Endothelial cell of umbilical vein (primary cell): ENCODE measurements at regions not wholly inside any gene's neighbourhood (a gene's known extent, or its start where the extent isn't known, plus 50 kb on each side); places are given as distances from the start of the nearest gene placed in this dataset.

ENCODE experiments used
- CTCF ChIP-seq, 2 donors: IDR thresholded peaks; 1 replicate in 1 of 2; 2 replicates in 1 of 2; pipeline ENCODE4 v1.5.1; 2011; ENCODE audit warnings: low read length in 2 of 2, mild to moderate bottlenecking in 2 of 2, moderate library complexity in 2 of 2, control low read depth in 1 of 2, inconsistent platforms in 1 of 2, low read depth in 1 of 2; ENCODE audit not compliant: insufficient read depth in 1 of 2; ENCODE audit errors: extremely low read depth in 1 of 2
- MAX ChIP-seq: IDR thresholded peaks from 2 replicates; pipeline ENCODE4 v1.6.1; 2011; ENCODE audit not compliant: insufficient read depth, insufficient read length
- MYC ChIP-seq: IDR thresholded peaks from one replicate; pipeline ENCODE4 v1.6.1; 2011; ENCODE audit warnings: mild to moderate bottlenecking, low read depth, low read length
- POLR2A ChIP-seq: IDR thresholded peaks from 2 replicates; pipeline ENCODE4 v1.6.1; 2012; ENCODE audit warnings: low read depth, mild to moderate bottlenecking, control low read depth, low read length
- POLR2AphosphoS5 ChIP-seq: IDR thresholded peaks from 2 replicates; pipeline ENCODE4 v1.6.1; 2012; ENCODE audit warnings: low read depth, mild to moderate bottlenecking, control low read depth, low read length, moderate library complexity; ENCODE audit not compliant: insufficient read depth

- TF ChIP-seq CTCF (IDR thresholded peaks at IDR 0.05; ENCODE audit: extremely low read depth in 1 of 2, insufficient read depth in 1 of 2, low read depth in 1 of 2, low read length in 2 of 2) = no peak
- TF ChIP-seq MYC = no peak
- TF ChIP-seq MAX = no peak
- no peak for TF ChIP-seq POLR2AphosphoS5
- TF ChIP-seq POLR2A = no peak
These were observed 60.4 kb upstream of the FBRSL1 start for GRCh38 chr12:132429602-132429945.
